HEK293 (cell line): ENCODE measurements at regions not wholly inside any gene's neighbourhood (a gene's known extent, or its start where the extent isn't known, plus 50 kb on each side); places are given as distances from the start of the nearest gene placed in this dataset.

ENCODE experiments used
- CTCF ChIA-PET: fragments of 350-600 bp; formaldehyde crosslinking; extraction: SDS; loops from one replicate; lab custom pipeline; 2021; ENCODE audit warnings: antibody characterized with exemption; lab: Yijun Ruan, JAX
- POLR2A ChIA-PET: fragments of 300-600 bp; formaldehyde crosslinking; extraction: SDS; loops from one replicate; lab custom pipeline; 2020; ENCODE audit warnings: antibody characterized with exemption, inconsistent platforms; lab: Yijun Ruan, JAX
- H3K27ac ChIP-seq: fragments of 200-500 bp; sonication (Bioruptor generic); 2 replicates; pipeline ENCODE4 v1.5.1; 2014; ENCODE audit warnings: low read depth, low read length, control low read depth, inconsistent platforms; ENCODE audit errors: extremely low read depth
- H3K36me3 ChIP-seq, 2 experiments: fragments of 200-500 bp in 1 of 2; sonication (Bioruptor generic) in 1 of 2; 1 replicate in 1 of 2; 2 replicates in 1 of 2; pipeline ENCODE4 v1.5.1; 2014 to 2017; ENCODE audit warnings: inconsistent platforms in 2 of 2, low read length in 2 of 2; ENCODE audit not compliant: control insufficient read depth in 2 of 2, insufficient read depth in 1 of 2
- H3K4me1 ChIP-seq: fragments of 200-500 bp; sonication (Bioruptor generic); 2 replicates; pipeline ENCODE4 v1.5.1; 2014; ENCODE audit warnings: mild to moderate bottlenecking, low read length, inconsistent platforms; ENCODE audit not compliant: control insufficient read depth, insufficient read depth
- H3K4me3 ChIP-seq: 2 replicates; pipeline ENCODE4 v1.5.1; 2011; ENCODE audit warnings: low read depth, mild to moderate bottlenecking, control low read depth, low read length, moderate library complexity
- H3K9me3 ChIP-seq: fragments of 200-500 bp; sonication (Bioruptor generic); 2 replicates; pipeline ENCODE4 v1.5.1; 2014; ENCODE audit warnings: low read depth, low read length, inconsistent platforms; ENCODE audit not compliant: control insufficient read depth, insufficient read depth
- GFI1B ChIP-seq: fragments of 450-650 bp; formaldehyde crosslinking; IDR thresholded peaks from 2 replicates; pipeline ENCODE4 v1.5.1; 2016; ENCODE audit warnings: missing biosample characterization, missing genetic modification characterization
- GLI4 ChIP-seq: fragments of 450-650 bp; formaldehyde crosslinking; IDR thresholded peaks from 2 replicates; pipeline ENCODE4 v1.5.1; 2016; ENCODE audit warnings: missing biosample characterization, missing genetic modification characterization
- MYNN ChIP-seq: fragments of 450-650 bp; formaldehyde crosslinking; IDR thresholded peaks from 2 replicates; pipeline ENCODE4 v1.5.1; 2016; ENCODE audit warnings: missing biosample characterization, missing genetic modification characterization, borderline replicate concordance
- SP3 ChIP-seq: fragments of 450-650 bp; formaldehyde crosslinking; IDR thresholded peaks from 2 replicates; pipeline ENCODE4 v1.5.1; 2016; ENCODE audit warnings: missing biosample characterization, missing genetic modification characterization
- YY1 ChIP-seq: fragments of 450-650 bp; formaldehyde crosslinking; IDR thresholded peaks from 2 replicates; pipeline ENCODE4 v1.5.1; 2018; ENCODE audit warnings: missing biosample characterization, missing genetic modification characterization
- ZNF18 ChIP-seq: fragments of 450-650 bp; formaldehyde crosslinking; IDR thresholded peaks from 2 replicates; pipeline ENCODE4 v1.5.1; 2016; ENCODE audit warnings: missing biosample characterization, missing genetic modification characterization
- ZNF239 ChIP-seq: fragments of 450-650 bp; formaldehyde crosslinking; IDR thresholded peaks from 2 replicates; pipeline ENCODE4 v1.5.1; 2016; ENCODE audit warnings: missing biosample characterization, missing genetic modification characterization
- ZNF354C ChIP-seq: fragments of 450-650 bp; formaldehyde crosslinking; IDR thresholded peaks from 2 replicates; pipeline ENCODE4 v1.5.1; 2016; ENCODE audit warnings: missing biosample characterization, missing genetic modification characterization, low read depth, borderline replicate concordance
- ZNF37A ChIP-seq: fragments of 450-650 bp; IDR thresholded peaks from 2 replicates; pipeline ENCODE4 v1.5.1; 2018; ENCODE audit warnings: missing biosample characterization, missing genetic modification characterization
- ZNF530 ChIP-seq: fragments of 450-650 bp; formaldehyde crosslinking; IDR thresholded peaks from 2 replicates; pipeline ENCODE4 v1.5.1; 2016; ENCODE audit warnings: low read depth, missing biosample characterization, missing genetic modification characterization
- ZNF560 ChIP-seq: fragments of 450-650 bp; formaldehyde crosslinking; IDR thresholded peaks from 2 replicates; pipeline ENCODE4 v1.5.1; 2017; ENCODE audit warnings: missing biosample characterization, missing genetic modification characterization, borderline replicate concordance
- ZNF623 ChIP-seq: fragments of 450-650 bp; formaldehyde crosslinking; IDR thresholded peaks from 2 replicates; pipeline ENCODE4 v1.5.1; 2016; ENCODE audit warnings: missing biosample characterization, missing genetic modification characterization
- ZNF645 ChIP-seq: fragments of 450-650 bp; formaldehyde crosslinking; IDR thresholded peaks from 2 replicates; pipeline ENCODE4; 2016; ENCODE audit warnings: missing biosample characterization, missing genetic modification characterization
- ZNF658 ChIP-seq: fragments of 450-650 bp; formaldehyde crosslinking; IDR thresholded peaks from 2 replicates; pipeline ENCODE4; 2016; ENCODE audit warnings: missing biosample characterization, missing genetic modification characterization
- ZSCAN30 ChIP-seq: fragments of 450-650 bp; IDR thresholded peaks from 2 replicates; pipeline ENCODE4 v1.5.1; 2018; ENCODE audit warnings: missing biosample characterization, mild to moderate bottlenecking, missing genetic modification characterization, moderate library complexity
- ZSCAN4 ChIP-seq: fragments of 450-650 bp; formaldehyde crosslinking; IDR thresholded peaks from 2 replicates; pipeline ENCODE4 v1.5.1; 2017; ENCODE audit warnings: missing biosample characterization, missing genetic modification characterization
- TF ChIP-seq, protein P1 (sequence below): fragments of 450-650 bp; formaldehyde crosslinking; IDR thresholded peaks from 2 replicates; pipeline ENCODE4 v1.5.1; 2017; ENCODE audit warnings: missing biosample characterization, missing genetic modification characterization
- TF ChIP-seq, protein P2 (sequence below): fragments of 450-650 bp; formaldehyde crosslinking; IDR thresholded peaks from 2 replicates; pipeline ENCODE4 v1.5.1; 2016; ENCODE audit warnings: missing biosample characterization, missing genetic modification characterization
- TF ChIP-seq, protein P3 (sequence below): fragments of 450-650 bp; formaldehyde crosslinking; IDR thresholded peaks from 2 replicates; pipeline ENCODE4 v1.5.1; 2016; ENCODE audit warnings: missing biosample characterization, missing genetic modification characterization

- H3K4me3 ChIP-seq: no peak overlapping the region
- no peaks in the 10 kb centered on the region for H3K9me3 ChIP-seq
- H3K4me1 ChIP-seq: no peaks in the 10 kb centered on the region
- no peak overlapping the region for H3K27ac ChIP-seq
- TF ChIP-seq ZNF18 (tag by site-specific recombination) (no peak), SP3 (no peak), ZNF645 (no peak), ZNF623 (tag by site-specific recombination) (no peak), ZNF530 (tag by site-specific recombination) (no peak), ZNF658 (tag by site-specific recombination) (no peak), ZNF239 (tag by site-specific recombination) (no peak), GLI4 (tag by site-specific recombination) (no peak), ZNF37A (tag by site-specific recombination) (no peak), GFI1B (tag by site-specific recombination) (no peak)
- TF ChIP-seq, protein P1, sequence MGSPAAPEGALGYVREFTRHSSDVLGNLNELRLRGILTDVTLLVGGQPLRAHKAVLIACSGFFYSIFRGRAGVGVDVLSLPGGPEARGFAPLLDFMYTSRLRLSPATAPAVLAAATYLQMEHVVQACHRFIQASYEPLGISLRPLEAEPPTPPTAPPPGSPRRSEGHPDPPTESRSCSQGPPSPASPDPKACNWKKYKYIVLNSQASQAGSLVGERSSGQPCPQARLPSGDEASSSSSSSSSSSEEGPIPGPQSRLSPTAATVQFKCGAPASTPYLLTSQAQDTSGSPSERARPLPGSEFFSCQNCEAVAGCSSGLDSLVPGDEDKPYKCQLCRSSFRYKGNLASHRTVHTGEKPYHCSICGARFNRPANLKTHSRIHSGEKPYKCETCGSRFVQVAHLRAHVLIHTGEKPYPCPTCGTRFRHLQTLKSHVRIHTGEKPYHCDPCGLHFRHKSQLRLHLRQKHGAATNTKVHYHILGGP: no peak
- POLR2A ChIA-PET: no interaction called here
- no peaks in the 10 kb centered on the region for H3K36me3 ChIP-seq
- CTCF ChIA-PET: no interaction called here
Measured at GRCh38 chr10:43803791-43804190, 155.1 kb upstream of the ZNF32 start.

DNA sequence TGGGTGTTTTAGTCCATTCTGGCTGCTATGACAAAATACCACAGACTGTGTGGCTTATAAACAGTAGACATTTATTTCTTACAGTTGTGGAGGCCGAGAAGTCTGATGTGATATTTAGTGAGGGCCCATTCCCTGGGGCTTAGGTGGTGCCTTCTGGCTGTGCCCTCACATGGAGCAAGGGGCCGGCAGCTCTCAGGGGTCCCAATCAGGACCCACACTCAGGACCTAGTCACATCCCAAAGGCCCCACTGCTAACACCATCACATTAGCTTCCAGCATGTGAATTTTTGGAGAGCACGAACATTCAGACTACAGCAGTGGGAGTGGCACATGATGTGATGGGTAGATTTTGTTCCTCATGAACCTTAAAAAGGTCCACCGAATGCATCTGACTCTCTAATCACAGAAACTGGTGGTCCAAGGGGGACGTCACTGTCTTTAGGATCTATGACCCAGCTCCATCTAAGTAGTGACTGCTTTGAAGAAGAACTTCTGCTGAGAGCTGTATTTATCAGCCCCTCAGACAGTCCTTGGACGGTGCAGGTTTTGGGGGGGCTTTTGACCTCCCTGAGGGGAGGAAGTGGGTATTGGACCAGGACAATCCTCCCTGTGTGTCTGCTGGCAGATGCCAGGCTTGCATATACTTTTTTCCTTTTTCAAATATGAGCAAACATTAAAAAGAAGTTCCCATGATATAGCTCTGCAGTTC, 154.5 kb upstream of the ZNF32 start:
- Histone ChIP-seq H3K4me3 (no peak overlapping the region), H3K4me1 (no peaks in the 10 kb centered on the region)

More for the DNA sequence above, 154.5 kb upstream of the ZNF32 start:
- no peaks in the 10 kb centered on the region for H3K9me3 ChIP-seq
- H3K27ac ChIP-seq: no peak overlapping the region
- CTCF ChIA-PET: no interaction called here
- no peaks in the 10 kb centered on the region for H3K36me3 ChIP-seq
- POLR2A ChIA-PET: interaction anchor here (0.5 kb wide), 1 partner anchor 56 kb away, joined by 4 read pairs; no protein-coding TSS in a partner anchor
- TF ChIP-seq MYNN: no peak
- TF ChIP-seq ZNF560 (tag by site-specific recombination): no peak
- TF ChIP-seq, protein P2, sequence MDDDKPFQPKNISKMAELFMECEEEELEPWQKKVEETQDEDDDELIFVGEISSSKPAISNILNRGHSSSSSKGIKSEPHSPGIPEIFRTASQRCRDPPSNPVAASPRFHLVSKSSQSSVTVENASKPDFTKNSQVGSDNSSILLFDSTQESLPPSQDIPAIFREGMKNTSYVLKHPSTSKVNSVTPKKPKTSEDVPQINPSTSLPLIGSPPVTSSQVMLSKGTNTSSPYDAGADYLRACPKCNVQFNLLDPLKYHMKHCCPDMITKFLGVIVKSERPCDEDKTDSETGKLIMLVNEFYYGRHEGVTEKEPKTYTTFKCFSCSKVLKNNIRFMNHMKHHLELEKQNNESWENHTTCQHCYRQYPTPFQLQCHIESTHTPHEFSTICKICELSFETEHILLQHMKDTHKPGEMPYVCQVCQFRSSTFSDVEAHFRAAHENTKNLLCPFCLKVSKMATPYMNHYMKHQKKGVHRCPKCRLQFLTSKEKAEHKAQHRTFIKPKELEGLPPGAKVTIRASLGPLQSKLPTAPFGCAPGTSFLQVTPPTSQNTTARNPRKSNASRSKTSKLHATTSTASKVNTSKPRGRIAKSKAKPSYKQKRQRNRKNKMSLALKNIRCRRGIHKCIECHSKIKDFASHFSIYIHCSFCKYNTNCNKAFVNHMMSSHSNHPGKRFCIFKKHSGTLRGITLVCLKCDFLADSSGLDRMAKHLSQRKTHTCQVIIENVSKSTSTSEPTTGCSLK (tag by site-specific recombination): no peak
- TF ChIP-seq, protein P3, sequence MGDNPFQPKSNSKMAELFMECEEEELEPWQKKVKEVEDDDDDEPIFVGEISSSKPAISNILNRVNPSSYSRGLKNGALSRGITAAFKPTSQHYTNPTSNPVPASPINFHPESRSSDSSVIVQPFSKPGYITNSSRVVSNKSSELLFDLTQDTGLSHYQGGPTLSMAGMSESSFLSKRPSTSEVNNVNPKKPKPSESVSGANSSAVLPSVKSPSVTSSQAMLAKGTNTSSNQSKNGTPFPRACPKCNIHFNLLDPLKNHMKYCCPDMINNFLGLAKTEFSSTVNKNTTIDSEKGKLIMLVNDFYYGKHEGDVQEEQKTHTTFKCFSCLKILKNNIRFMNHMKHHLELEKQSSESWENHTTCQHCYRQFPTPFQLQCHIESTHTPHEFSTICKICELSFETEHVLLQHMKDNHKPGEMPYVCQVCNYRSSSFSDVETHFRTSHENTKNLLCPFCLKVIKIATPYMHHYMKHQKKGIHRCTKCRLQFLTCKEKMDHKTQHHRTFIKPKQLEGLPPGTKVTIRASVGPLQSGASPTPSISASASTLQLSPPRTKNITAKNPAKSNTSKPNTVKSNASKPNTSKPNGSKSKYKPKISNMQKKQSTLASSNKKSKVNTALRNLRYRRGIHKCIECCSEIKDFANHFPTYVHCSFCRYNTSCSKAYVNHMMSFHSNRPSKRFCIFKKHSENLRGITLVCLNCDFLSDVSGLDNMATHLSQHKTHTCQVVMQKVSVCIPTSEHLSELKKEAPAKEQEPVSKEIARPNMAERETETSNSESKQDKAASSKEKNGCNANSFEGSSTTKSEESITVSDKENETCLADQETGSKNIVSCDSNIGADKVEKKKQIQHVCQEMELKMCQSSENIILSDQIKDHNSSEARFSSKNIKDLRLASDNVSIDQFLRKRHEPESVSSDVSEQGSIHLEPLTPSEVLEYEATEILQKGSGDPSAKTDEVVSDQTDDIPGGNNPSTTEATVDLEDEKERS: no peak
- no peak for TF ChIP-seq ZSCAN30
- no peak for TF ChIP-seq ZNF354C (tag by site-specific recombination)
- no peak for TF ChIP-seq YY1 (tag by site-specific recombination)
- TF ChIP-seq ZSCAN4 (tag by site-specific recombination): no peak
